BJ (cell line): ENCODE measurements at regions not wholly inside any gene's neighbourhood (a gene's known extent, or its start where the extent isn't known, plus 50 kb on each side); places are given as distances from the start of the nearest gene placed in this dataset.

Source experiments
- CTCF ChIA-PET: fragments of 350-600 bp; formaldehyde crosslinking; extraction: SDS; loops from one replicate; lab custom pipeline; 2021; ENCODE audit warnings: antibody characterized with exemption, inconsistent platforms; lab: Yijun Ruan, JAX
- POLR2A ChIA-PET: fragments of 300-600 bp; sonication (Branson Sonifier 250); formaldehyde crosslinking; extraction: SDS; loops from one replicate; lab custom pipeline; 2021; ENCODE audit warnings: antibody characterized with exemption; lab: Charles Lee
- DNase-seq: peaks from one replicate; pipeline ENCODE4 v3.0.0-alpha.2; 2011; ENCODE audit warnings: low read depth
- H3K27me3 ChIP-seq: 2 replicates; pipeline ENCODE4 v1.6.0; 2011; ENCODE audit warnings: low read length; ENCODE audit not compliant: control insufficient read depth, insufficient read depth
- H3K36me3 ChIP-seq: 2 replicates; pipeline ENCODE4 v1.5.1; 2011; ENCODE audit warnings: low read length; ENCODE audit not compliant: control insufficient read depth, insufficient read depth
- H3K4me3 ChIP-seq: 2 replicates; pipeline ENCODE4 v1.5.1; 2011; ENCODE audit warnings: low read depth, mild to moderate bottlenecking, control low read depth, low read length
- CTCF ChIP-seq: IDR thresholded peaks from 2 replicates; pipeline ENCODE4 v1.5.1; 2011; ENCODE audit warnings: low read depth, mild to moderate bottlenecking, control low read depth, inconsistent platforms, low read length, moderate library complexity; ENCODE audit not compliant: insufficient read depth

- DNase-seq: no peak
- no peak for TF ChIP-seq CTCF
- no peaks in the 10 kb centered on the region for H3K36me3 ChIP-seq
- H3K27me3 ChIP-seq: no peaks in the 10 kb centered on the region
- CTCF ChIA-PET: interaction anchor here (1.1 to 1.3 kb wide), 2 partner anchors 19 to 53 kb away, joined by 3 to 4 read pairs; no protein-coding TSS in a partner anchor
- POLR2A ChIA-PET: no interaction called here
- H3K4me3 ChIP-seq: no peak overlapping the region
Observed at GRCh38 chr9:100661668-100662067, 83.8 kb downstream of the CAVIN4 start.

GRCh38 chr9:100662122-100662521, 84.2 kb downstream of the CAVIN4 start:
- TF ChIP-seq CTCF: no peak
- no peak for DNase-seq
- Histone ChIP-seq H3K27me3 (no peaks in the 10 kb centered on the region), H3K36me3 (no peaks in the 10 kb centered on the region), H3K4me3 (no peak overlapping the region)
- CTCF ChIA-PET: interaction anchor here (1.3 kb wide), 1 partner anchor 53 kb away, joined by 3 read pairs; no protein-coding TSS in a partner anchor
- POLR2A ChIA-PET: no interaction called here

DNA sequence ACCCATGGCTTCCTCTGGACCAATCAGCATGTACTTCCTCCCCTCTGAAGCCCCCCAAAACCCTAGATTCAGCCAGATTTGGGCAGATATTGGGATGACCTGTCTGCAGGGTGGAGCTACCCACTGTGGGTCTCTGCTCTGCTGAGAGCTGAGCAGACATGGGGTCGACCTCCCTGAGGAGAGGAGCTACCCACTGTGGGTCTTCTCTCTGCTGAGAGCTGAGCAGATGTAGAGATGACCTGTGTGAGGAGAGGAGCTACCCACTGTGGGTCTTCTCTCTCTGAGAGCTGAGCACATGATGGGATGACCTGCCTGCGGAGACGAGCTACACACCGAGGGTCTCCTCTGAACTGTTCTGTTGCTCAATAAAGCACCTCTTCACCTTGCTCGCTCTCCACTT, 89.6 kb downstream of the CAVIN4 start:
- Histone ChIP-seq H3K27me3 (no peaks in the 10 kb centered on the region; the same call in 1 of the 2 replicates), H3K36me3 (no peaks in the 10 kb centered on the region), H3K4me3 (no peak overlapping the region)
- no peak for DNase-seq
- POLR2A ChIA-PET: no interaction called here
- no peak for TF ChIP-seq CTCF
- CTCF ChIA-PET: interaction anchor here (0.7 kb wide), 2 partner anchors 8 to 240 kb away, joined by 3 read pairs; no protein-coding TSS in a partner anchor

DNA sequence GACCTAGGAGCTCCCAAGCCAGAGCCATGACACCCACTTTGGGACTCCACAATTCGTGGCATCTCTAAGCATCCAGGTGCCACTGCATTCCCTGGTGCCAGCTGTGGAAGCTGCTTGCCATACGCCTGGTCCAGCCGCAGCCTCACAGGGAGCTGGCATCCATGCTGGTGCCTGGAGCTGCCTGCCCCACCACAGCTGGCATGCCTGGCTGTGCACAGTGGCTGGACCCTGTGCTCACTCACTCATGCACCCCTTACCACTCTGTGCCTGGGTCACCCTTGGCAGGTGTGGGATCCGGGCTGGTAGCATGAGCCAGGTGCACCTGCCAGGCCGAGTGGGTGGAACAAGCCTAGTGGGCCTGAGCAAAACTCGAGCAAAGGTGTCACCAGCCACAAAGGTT, 90.1 kb downstream of the CAVIN4 start:
- Histone ChIP-seq H3K4me3 (no peak overlapping the region), H3K27me3 (no peaks in the 10 kb centered on the region; the same call in 1 of the 2 replicates), H3K36me3 (no peaks in the 10 kb centered on the region)
- ChIA-PET CTCF (interaction anchor here (0.7 kb wide), 2 partner anchors 8 to 240 kb away, joined by 3 read pairs; no protein-coding TSS in a partner anchor), POLR2A (no interaction called here)
- no peak for DNase-seq
- TF ChIP-seq CTCF: no peak

DNA sequence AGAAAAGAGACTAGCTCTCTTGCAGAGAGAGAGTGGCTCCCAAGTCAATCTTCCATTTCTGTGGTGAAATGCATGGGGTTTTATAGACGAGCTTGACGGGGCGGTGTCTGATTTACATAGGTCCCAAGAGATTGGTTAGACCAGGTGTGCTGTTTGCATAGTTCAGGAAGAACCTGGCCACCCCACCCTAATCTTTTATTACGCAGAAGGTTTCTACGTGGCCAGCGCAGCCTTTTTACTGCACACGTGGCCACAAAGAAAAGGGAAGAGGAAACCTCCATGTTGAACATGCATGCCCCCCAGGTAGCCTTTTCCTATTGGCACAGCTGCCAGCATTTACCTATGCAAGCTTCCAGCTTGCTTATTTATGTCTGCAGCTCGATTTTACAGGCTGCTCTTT, 92.1 kb downstream of the CAVIN4 start:
- ChIA-PET CTCF (no interaction called here), POLR2A (no interaction called here)
- TF ChIP-seq CTCF: no peak
- H3K27me3 ChIP-seq: no peaks in the 10 kb centered on the region; the same call in 1 of the 2 replicates
- DNase-seq: no peak
- H3K4me3 ChIP-seq: no peak overlapping the region
- no peaks in the 10 kb centered on the region for H3K36me3 ChIP-seq
